CD4-positive, alpha-beta memory T cell (primary cell): ENCODE measurements at regions not wholly inside any gene's neighbourhood (a gene's known extent, or its start where the extent isn't known, plus 50 kb on each side); places are given as distances from the start of the nearest gene placed in this dataset.

ENCODE experiments used
- CTCF ChIA-PET: fragments of 350-600 bp; sonication (Branson Sonifier 250); formaldehyde crosslinking; loops from one replicate; lab custom pipeline; 2021; ENCODE audit warnings: inconsistent platforms; ENCODE audit not compliant: partially characterized antibody; lab: Charles Lee
- POLR2A ChIA-PET: fragments of 350-600 bp; sonication (Branson Sonifier 250); formaldehyde crosslinking; loops from one replicate; lab custom pipeline; 2021; ENCODE audit not compliant: partially characterized antibody; lab: Charles Lee
- DNase-seq, 5 donors: peaks; one replicate each; pipeline versions ENCODE4 v3.0.0 to v3.0.0-alpha.2; 2020 to 2022; ENCODE audit warnings: mixed read lengths in 1 of 5
- H3K27ac ChIP-seq: one replicate; pipeline ENCODE4 v1.7.0; 2013; ENCODE audit warnings: low read depth, low read length
- H3K27me3 ChIP-seq: 2 replicates; pipeline ENCODE4 v1.7.0; 2013; ENCODE audit warnings: mild to moderate bottlenecking, low read length, moderate library complexity; ENCODE audit not compliant: insufficient read depth
- H3K36me3 ChIP-seq: 2 replicates; pipeline ENCODE4 v1.7.0; 2013; ENCODE audit warnings: mild to moderate bottlenecking, low read length, moderate library complexity; ENCODE audit not compliant: insufficient read depth
- H3K4me1 ChIP-seq: 2 replicates; pipeline ENCODE4 v1.7.0; 2013; ENCODE audit warnings: mild to moderate bottlenecking, low read length, moderate library complexity; ENCODE audit not compliant: insufficient read depth
- H3K4me3 ChIP-seq, 2 donors: one replicate each; pipeline ENCODE4 v1.7.0; 2013; ENCODE audit warnings: low read length in 2 of 2, mild to moderate bottlenecking in 1 of 2
- H3K9me3 ChIP-seq, 2 donors: one replicate each; pipeline ENCODE4 v1.7.0; 2013; ENCODE audit warnings: low read length in 2 of 2, control low read depth in 1 of 2; ENCODE audit not compliant: control insufficient read depth in 1 of 2
- H3K27ac Mint-ChIP-seq, 7 donors: one replicate each; pipeline ENCODE4 v1.8.0; 2020 to 2021; ENCODE audit warnings: mixed read lengths in 7 of 7, mild to moderate bottlenecking in 6 of 7, inconsistent platforms in 3 of 7, moderate library complexity in 3 of 7
- H3K27me3 Mint-ChIP-seq, 2 donors: one replicate each; pipeline ENCODE4 v1.8.0; 2020 to 2021; ENCODE audit warnings: mixed read lengths in 2 of 2
- H3K36me3 Mint-ChIP-seq, 2 donors: one replicate each; pipeline ENCODE4 v1.8.0; 2020 to 2021; ENCODE audit warnings: mixed read lengths in 2 of 2, inconsistent platforms in 1 of 2, mild to moderate bottlenecking in 1 of 2
- H3K4me1 Mint-ChIP-seq, 4 donors: one replicate each; pipeline ENCODE4 v1.8.0; 2020 to 2021; ENCODE audit warnings: mixed read lengths in 4 of 4, mild to moderate bottlenecking in 1 of 4
- H3K4me3 Mint-ChIP-seq, 8 donors: one replicate each; pipeline ENCODE4 v1.8.0; 2020 to 2021; ENCODE audit warnings: mixed read lengths in 8 of 8, mild to moderate bottlenecking in 7 of 8, moderate library complexity in 6 of 8, inconsistent platforms in 3 of 8
- H3K9me3 Mint-ChIP-seq, 8 donors: one replicate each; pipeline ENCODE4 v1.8.0; 2020 to 2021; ENCODE audit warnings: mixed read lengths in 8 of 8, mild to moderate bottlenecking in 5 of 8, inconsistent platforms in 3 of 8, moderate library complexity in 1 of 8
- intact Hi-C: fragments of 100-400 bp; cut with micrococcal nuclease; formaldehyde crosslinking; loops from one replicate; pipeline ENCODE4 v1.15.1; 2023

GRCh38 chr5:10876006-10876744, 115.1 kb upstream of the DAP start:
- H3K4me3 Mint-ChIP-seq: no peak overlapping the region
- CTCF ChIA-PET: interaction anchor here (0.9 to 1.9 kb wide), 3 partner anchors 10 to 12 kb away, joined by 3 to 8 read pairs (median 3); no protein-coding TSS in a partner anchor
- Histone ChIP-seq H3K36me3 (no peaks in the 10 kb centered on the region), H3K4me3 (no peak overlapping the region), H3K27ac (no peak overlapping the region), H3K4me1 (no peaks in the 10 kb centered on the region), H3K27me3 (no peaks in the 10 kb centered on the region), H3K9me3 (no peaks in the 10 kb centered on the region)
- intact Hi-C loops: no loop called here
- no peaks in the 10 kb centered on the region for H3K9me3 Mint-ChIP-seq
- POLR2A ChIA-PET: no interaction called here
- no peak for DNase-seq
- H3K4me1 Mint-ChIP-seq: peaks cover 0 to 2% (median 0%) of the 10 kb centered on the region in 4 donors
- H3K36me3 Mint-ChIP-seq: no peaks in the 10 kb centered on the region
- H3K27ac Mint-ChIP-seq: no peak overlapping the region
- peaks cover 17 to 19% of the 10 kb centered on the region in 2 donors for H3K27me3 Mint-ChIP-seq

GRCh38 chr5:10875201-10875768, 114.3 kb upstream of the DAP start:
- Mint-ChIP-seq H3K27me3 (peaks cover 18 to 19% of the 10 kb centered on the region in 2 donors), H3K36me3 (no peaks in the 10 kb centered on the region), H3K9me3 (no peaks in the 10 kb centered on the region), H3K27ac (no peak overlapping the region), H3K4me1 (peaks cover 0 to 2% (median 0%) of the 10 kb centered on the region in 4 donors), H3K4me3 (no peak overlapping the region)
- Histone ChIP-seq H3K9me3 (no peaks in the 10 kb centered on the region), H3K36me3 (no peaks in the 10 kb centered on the region), H3K27me3 (no peaks in the 10 kb centered on the region), H3K4me1 (no peaks in the 10 kb centered on the region), H3K4me3 (no peak overlapping the region), H3K27ac (no peak overlapping the region)
- CTCF ChIA-PET: interaction anchor here (1.9 kb wide), 1 partner anchor 11 kb away, joined by 8 read pairs; no protein-coding TSS in a partner anchor
- DNase-seq: no peak
- POLR2A ChIA-PET: no interaction called here
- intact Hi-C loops: no loop called here

- intact Hi-C loops: no loop called here
- no peaks in the 10 kb centered on the region for H3K27me3 ChIP-seq
- Mint-ChIP-seq H3K27me3 (peaks cover 12 to 15% of the 10 kb centered on the region in 2 donors), H3K9me3 (no peaks in the 10 kb centered on the region), H3K27ac (no peak overlapping the region), H3K4me3 (no peak overlapping the region), H3K4me1 (no peaks in the 10 kb centered on the region), H3K36me3 (no peaks in the 10 kb centered on the region)
- H3K27ac ChIP-seq: no peak overlapping the region
- no peak for DNase-seq
- no peaks in the 10 kb centered on the region for H3K36me3 ChIP-seq
- ChIA-PET POLR2A (no interaction called here), CTCF (interaction anchor here (1.9 kb wide), 1 partner anchor 10 kb away, joined by 8 read pairs; no protein-coding TSS in a partner anchor)
- H3K9me3 ChIP-seq: no peaks in the 10 kb centered on the region
- no peaks in the 10 kb centered on the region for H3K4me1 ChIP-seq
- H3K4me3 ChIP-seq: no peak overlapping the region
Measured at GRCh38 chr5:10874541-10874940, 113.5 kb upstream of the DAP start.

GRCh38 chr5:10870791-10871190, 109.8 kb upstream of the DAP start:
- CTCF ChIA-PET: no interaction called here
- H3K36me3 Mint-ChIP-seq: no peaks in the 10 kb centered on the region
- POLR2A ChIA-PET: no interaction called here

GRCh38 chr5:10868956-10869355, 107.9 kb upstream of the DAP start:
- H3K27me3 ChIP-seq: no peaks in the 10 kb centered on the region
- no peaks in the 10 kb centered on the region for H3K36me3 ChIP-seq
- no peaks in the 10 kb centered on the region for H3K4me1 ChIP-seq
- intact Hi-C loops: loop anchor here (10.0 kb wide), 2 partner anchors 626 to 1156 kb away; no protein-coding TSS in a partner anchor
- no peaks in the 10 kb centered on the region for H3K36me3 Mint-ChIP-seq
- peaks cover 0 to under 1% (median 0%) of the 10 kb centered on the region in 8 donors for H3K9me3 Mint-ChIP-seq
- no peak overlapping the region for H3K4me3 ChIP-seq
- H3K27ac Mint-ChIP-seq: peak overlapping the region in 1 of 7 donors; percentile 4
- H3K27ac ChIP-seq: no peak overlapping the region
- no peak for DNase-seq
- H3K9me3 ChIP-seq: no peaks in the 10 kb centered on the region
- peaks cover under 1 to 5% of the 10 kb centered on the region in 2 donors for H3K27me3 Mint-ChIP-seq
- H3K4me1 Mint-ChIP-seq: peaks cover 0 to under 1% (median 0%) of the 10 kb centered on the region in 4 donors
- no peak overlapping the region for H3K4me3 Mint-ChIP-seq
- ChIA-PET POLR2A (no interaction called here), CTCF (interaction anchor here (1.1 kb wide), 1 partner anchor 13 kb away, joined by 3 read pairs; no protein-coding TSS in a partner anchor)

More at GRCh38 chr5:10870791-10871190, 109.8 kb upstream of the DAP start:
- no peaks in the 10 kb centered on the region for H3K4me1 Mint-ChIP-seq
- H3K4me1 ChIP-seq: no peaks in the 10 kb centered on the region
- H3K27me3 Mint-ChIP-seq: peaks cover 0 to 5% of the 10 kb centered on the region in 2 donors
- H3K4me3 ChIP-seq: no peak overlapping the region
- H3K27ac ChIP-seq: no peak overlapping the region
- H3K27ac Mint-ChIP-seq: no peak overlapping the region
- no peak overlapping the region for H3K4me3 Mint-ChIP-seq
- H3K9me3 ChIP-seq: no peaks in the 10 kb centered on the region
- no peaks in the 10 kb centered on the region for H3K36me3 ChIP-seq
- H3K9me3 Mint-ChIP-seq: no peaks in the 10 kb centered on the region
- H3K27me3 ChIP-seq: no peaks in the 10 kb centered on the region
- intact Hi-C loops: no loop called here
- no peak for DNase-seq

GRCh38 chr5:10867389-10868303, 106.6 kb upstream of the DAP start:
- H3K36me3 Mint-ChIP-seq: no peaks in the 10 kb centered on the region
- no peak overlapping the region for H3K4me3 Mint-ChIP-seq
- POLR2A ChIA-PET: no interaction called here
- Histone ChIP-seq H3K4me3 (no peak overlapping the region), H3K36me3 (no peaks in the 10 kb centered on the region), H3K27ac (no peak overlapping the region), H3K9me3 (no peaks in the 10 kb centered on the region), H3K27me3 (no peaks in the 10 kb centered on the region), H3K4me1 (no peaks in the 10 kb centered on the region)
- peaks cover 0 to 6% (median 2%) of the 10 kb centered on the region in 4 donors for H3K4me1 Mint-ChIP-seq
- intact Hi-C loops: loop anchor here (10.0 kb wide), 2 partner anchors 627 to 1157 kb away; no protein-coding TSS in a partner anchor
- no peak for DNase-seq
- H3K27me3 Mint-ChIP-seq: peaks cover 4 to 5% of the 10 kb centered on the region in 2 donors
- H3K9me3 Mint-ChIP-seq: peaks cover 0 to 3% (median 0%) of the 10 kb centered on the region in 8 donors
- H3K27ac Mint-ChIP-seq: no peak overlapping the region
- CTCF ChIA-PET: interaction anchor here (0.8 kb wide), 1 partner anchor 12 kb away, joined by 3 read pairs; no protein-coding TSS in a partner anchor
